HepG2 (cell line): ENCODE measurements at regions not wholly inside any gene's neighbourhood (a gene's known extent, or its start where the extent isn't known, plus 50 kb on each side); places are given as distances from the start of the nearest gene placed in this dataset.

Experiments used
- ATAC-seq: fragments of 200-7000 bp; cut with Tn5 transposase; 3 replicates; pipeline ENCODE4 v1.9.1; 2020; ENCODE audit warnings: mild to moderate bottlenecking, moderate library complexity
- BruUV-seq: library from RNA; stranded (reverse); fragments of 400-500 nt; replicated peaks from 2 replicates; lab custom pipeline; 2021; lab: Mats Ljungman, UMichigan
- CTCF ChIA-PET: fragments of 300-600 bp; formaldehyde crosslinking; extraction: SDS; loops from one replicate; lab custom pipeline; 2021; ENCODE audit warnings: low total read pairs, inconsistent platforms, low intra/inter-chr PET ratio; lab: Yijun Ruan, JAX
- POLR2A ChIA-PET: fragments of 350-600 bp; sonication (Branson Sonifier 250); formaldehyde crosslinking; loops from one replicate; lab custom pipeline; 2020; ENCODE audit warnings: antibody characterized with exemption, inconsistent platforms; lab: Yijun Ruan, JAX
- DNase-seq: peaks from one replicate; pipeline ENCODE4 v3.0.0-alpha.2; 2015; ENCODE audit warnings: low spot score
- FAIRE-seq: peaks from 3 replicates; lab custom pipeline; 2011; peaks lifted over from hg19 to GRCh38; lab: Jason Lieb, UNC
- H2AFZ ChIP-seq: one replicate; pipeline ENCODE4 v1.6.1; 2011; ENCODE audit warnings: low read length, inconsistent platforms
- H3K27ac ChIP-seq: fragments of 300-600 bp; 3 replicates; pipeline ENCODE4 v1.8.0; 2011; ENCODE audit warnings: mixed run types, mild to moderate bottlenecking, mixed read lengths, low read length, inconsistent platforms; ENCODE audit not compliant: insufficient read depth; ENCODE audit errors: extremely low read length
- H3K27me3 ChIP-seq, 2 experiments: fragments of 200-600 bp in 1 of 2; 2 replicates in 1 of 2; 3 replicates in 1 of 2; pipeline versions ENCODE4 v1.6.0 to v1.8.0; 2011; ENCODE audit warnings: low read length in 2 of 2, mild to moderate bottlenecking in 2 of 2, moderate library complexity in 2 of 2, inconsistent platforms in 1 of 2; ENCODE audit not compliant: insufficient read depth in 2 of 2, control insufficient read depth in 1 of 2
- H3K36me3 ChIP-seq, 2 experiments: fragments of 200-600 bp in 1 of 2; replicated peaks in 1 of 2; 2 replicates in 1 of 2; 3 replicates in 1 of 2; pipeline versions ENCODE4 v1.5.1 to v1.8.0; 2011; ENCODE audit warnings: low read length in 2 of 2, inconsistent platforms in 1 of 2; ENCODE audit not compliant: insufficient read depth in 2 of 2, control insufficient read depth in 1 of 2
- H3K4me1 ChIP-seq: 2 replicates; pipeline ENCODE4 v1.5.1; 2012; ENCODE audit warnings: low read length, inconsistent platforms; ENCODE audit not compliant: insufficient read depth
- H3K4me2 ChIP-seq: 2 replicates; pipeline ENCODE4 v1.6.0; 2011; ENCODE audit warnings: low read depth, low read length, inconsistent platforms
- H3K4me3 ChIP-seq, 3 experiments: fragments of 200-600 bp in 1 of 3; sonication (generic), shearing (Covaris generic) in 1 of 3; replicated peaks in 1 of 3; 2 replicates each; pipeline ENCODE4 v1.5.1; 2011 to 2016; ENCODE audit warnings: low read length in 3 of 3, inconsistent platforms in 2 of 3, low read depth in 2 of 3, mild to moderate bottlenecking in 2 of 3, control low read depth in 1 of 3, mixed read lengths in 1 of 3; ENCODE audit not compliant: insufficient read depth in 1 of 3
- H3K79me2 ChIP-seq: one replicate; pipeline ENCODE4 v1.6.1; 2011; ENCODE audit warnings: low read length, inconsistent platforms; ENCODE audit not compliant: insufficient read depth
- H3K9ac ChIP-seq: 2 replicates; pipeline ENCODE4 v1.6.0; 2011; ENCODE audit warnings: mild to moderate bottlenecking, low read depth, low read length, inconsistent platforms; ENCODE audit not compliant: insufficient read depth
- H3K9me3 ChIP-seq: 2 replicates; pipeline ENCODE4 v1.5.1; 2012; ENCODE audit warnings: mild to moderate bottlenecking, low read length
- H4K20me1 ChIP-seq: 2 replicates; pipeline ENCODE4 v1.6.0; 2011; ENCODE audit warnings: inconsistent platforms, mild to moderate bottlenecking, low read length, moderate library complexity; ENCODE audit not compliant: insufficient read depth
- ATF7-NPFF ChIP-seq: sonication (generic); formaldehyde crosslinking; IDR thresholded peaks from 2 replicates; pipeline ENCODE4 v1.8.1; 2023; ENCODE audit warnings: mild to moderate bottlenecking, low read depth, missing genetic modification reagents, moderate library complexity
- ELF4 ChIP-seq: sonication (generic); formaldehyde crosslinking; IDR thresholded peaks from 2 replicates; pipeline ENCODE4 v1.5.0; 2020; ENCODE audit warnings: missing genetic modification reagents, mild to moderate bottlenecking, moderate library complexity, borderline replicate concordance
- FOXP1 ChIP-seq, 2 experiments: fragments of 450-650 bp in 1 of 2; IDR thresholded peaks; 2 replicates each; pipeline ENCODE4 v1.6.1; 2017 to 2018; ENCODE audit warnings: antibody characterized with exemption in 1 of 2
- GFI1 ChIP-seq: sonication (generic); formaldehyde crosslinking; IDR thresholded peaks from 2 replicates; pipeline ENCODE4 v1.5.0; 2020; ENCODE audit warnings: missing genetic modification reagents, mild to moderate bottlenecking, borderline replicate concordance
- HMG20B ChIP-seq: conservative IDR thresholded peaks from 2 replicates; pipeline ENCODE4 v1.6.1; 2016; ENCODE audit warnings: missing genetic modification reagents, missing compliant biosample characterization
- MAFG ChIP-seq: sonication (generic); formaldehyde crosslinking; IDR thresholded peaks from 2 replicates; pipeline ENCODE4 v1.5.1; 2020; ENCODE audit warnings: mild to moderate bottlenecking, missing genetic modification reagents
- MBD4 ChIP-seq: IDR thresholded peaks from 2 replicates; pipeline ENCODE4 v1.6.1; 2012; ENCODE audit warnings: low read length, inconsistent platforms, borderline replicate concordance
- NFKBIZ ChIP-seq: IDR thresholded peaks from 2 replicates; pipeline ENCODE4 v1.6.1; 2018; ENCODE audit warnings: missing genetic modification reagents, missing compliant biosample characterization
- NR2C2 ChIP-seq: sonication (generic); formaldehyde crosslinking; IDR thresholded peaks from 2 replicates; pipeline ENCODE4 v1.4.0; 2020; ENCODE audit warnings: missing genetic modification reagents, mild to moderate bottlenecking, moderate library complexity, borderline replicate concordance
- SP4 ChIP-seq: sonication (generic); formaldehyde crosslinking; IDR thresholded peaks from 2 replicates; pipeline ENCODE4 v1.8.1; 2023; ENCODE audit warnings: mild to moderate bottlenecking, missing genetic modification reagents
- TBX3 ChIP-seq: fragments of 450-650 bp; IDR thresholded peaks from 2 replicates; pipeline ENCODE4 v1.6.1; 2017; ENCODE audit warnings: antibody characterized with exemption, mild to moderate bottlenecking, inconsistent platforms, borderline replicate concordance
- TOPORS ChIP-seq: sonication (generic); formaldehyde crosslinking; IDR thresholded peaks from 2 replicates; pipeline ENCODE4 v1.8.0; 2023; ENCODE audit warnings: mild to moderate bottlenecking, missing genetic modification reagents
- ZNF264 ChIP-seq: sonication (generic); formaldehyde crosslinking; IDR thresholded peaks from 2 replicates; pipeline ENCODE4 v1.4.0; 2020; ENCODE audit warnings: missing genetic modification reagents
- ZNF614 ChIP-seq: IDR thresholded peaks from 2 replicates; pipeline ENCODE4 v1.6.1; 2018; ENCODE audit warnings: missing biosample characterization, missing genetic modification reagents, inconsistent platforms, borderline replicate concordance
- WGBS: methylation state at CpG from one replicate; pipeline ENCODE4 v1.1.6; 2017; ENCODE audit warnings: low lambda C conversion rate; 5-methylcytosine and 5-hydroxymethylcytosine counted together
- in situ Hi-C: cut with HindIII; loops from 2 replicates; pipeline ENCODE4 v1.10.0; 2017; ENCODE audit warnings: low pct_unique_long_range_greater_than_20kb; ENCODE audit not compliant: extremely low pct_ligation_motif_present
- intact Hi-C: fragments of 100-400 bp; cut with micrococcal nuclease; formaldehyde crosslinking; loops from one replicate; pipeline ENCODE4 v1.10.0; 2022; ENCODE audit not compliant: unreplicated experiment
- TF ChIP-seq, protein P1 (sequence below): sonication (generic); formaldehyde crosslinking; IDR thresholded peaks from 2 replicates; pipeline ENCODE4 v1.5.1; 2020; ENCODE audit warnings: mild to moderate bottlenecking, missing genetic modification reagents, moderate library complexity
- TF ChIP-seq, protein P2 (sequence below): sonication (generic); formaldehyde crosslinking; conservative IDR thresholded peaks from 2 replicates; pipeline ENCODE4 v1.4.0; 2020; ENCODE audit warnings: missing genetic modification reagents

DNA sequence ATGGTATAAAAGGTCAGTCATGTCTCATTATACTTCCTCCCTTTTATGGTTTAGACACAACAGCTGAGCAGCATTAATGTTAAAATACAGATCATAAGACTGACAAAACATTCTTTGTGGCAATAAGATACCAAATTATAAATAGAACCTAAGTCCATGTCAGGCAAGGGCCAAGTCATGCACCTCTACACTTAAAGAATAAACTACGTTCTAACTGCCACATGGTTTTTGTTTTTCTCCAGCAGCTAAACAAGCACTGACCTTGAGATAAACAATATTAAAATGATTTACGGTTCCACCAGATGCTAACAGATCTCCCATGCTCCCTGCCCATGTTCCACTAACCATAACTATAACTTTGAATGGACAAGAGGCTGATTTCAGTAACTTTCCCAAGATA, 368.6 kb upstream of the TFPI start:
- CTCF ChIA-PET = no interaction called here
- Histone ChIP-seq H3K4me1 (no peaks in the 10 kb centered on the region), H3K9me3 (no peaks in the 10 kb centered on the region), H3K27me3 (no peaks in the 10 kb centered on the region), H2AFZ (no peak overlapping the region), H3K4me2 (no peak overlapping the region), H4K20me1 (no peaks in the 10 kb centered on the region), H3K27ac (no peak overlapping the region), H3K4me3 (no peak overlapping the region), H3K36me3 (no peaks in the 10 kb centered on the region), H3K79me2 (no peaks in the 10 kb centered on the region), H3K9ac (no peak overlapping the region)
- POLR2A ChIA-PET = no interaction called here
- no peak for TF ChIP-seq SP4 (CRISPR knock-in tag)
- no peak for TF ChIP-seq TOPORS
- TF ChIP-seq ZNF614 (CRISPR knock-in tag) = no peak
- TF ChIP-seq NR2C2 = no peak
- no peak for TF ChIP-seq ZNF264 (CRISPR knock-in tag)
- ATAC-seq (no peak), FAIRE-seq (no peak), DNase-seq (no peak)
- no TSS peak for BruUV-seq
- intact Hi-C loops = no loop called here
- in situ Hi-C loops = no loop called here
- WGBS = 2% methylated on average over 2 of the region's 2 CpGs

DNA sequence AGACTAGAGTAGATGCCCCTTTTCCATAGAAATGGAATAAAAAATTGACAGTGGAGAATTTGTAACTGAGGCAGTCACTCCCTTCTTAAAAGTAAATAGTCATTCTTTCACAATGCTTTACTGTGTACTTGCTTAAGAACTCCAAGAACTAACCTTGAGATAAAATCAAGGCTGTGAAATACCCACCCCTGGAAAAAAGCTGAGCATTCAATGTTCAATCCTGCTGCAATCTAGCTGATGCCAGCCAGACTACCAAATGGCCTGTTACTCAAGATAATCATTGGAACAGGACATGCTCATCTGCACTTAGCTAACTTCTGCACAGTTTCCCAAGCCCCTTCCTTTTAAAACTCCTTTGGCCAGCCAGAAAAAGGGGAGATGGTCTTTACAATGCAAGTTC, 367.4 kb upstream of the GULP1 start:
- Histone ChIP-seq H3K27ac (no peak overlapping the region), H4K20me1 (no peaks in the 10 kb centered on the region), H3K9me3 (no peaks in the 10 kb centered on the region), H3K27me3 (no peaks in the 10 kb centered on the region), H3K4me2 (no peak overlapping the region), H3K9ac (no peak overlapping the region), H3K4me1 (no peaks in the 10 kb centered on the region), H3K36me3 (no peaks in the 10 kb centered on the region), H3K4me3 (no peak overlapping the region), H2AFZ (no peak overlapping the region), H3K79me2 (no peaks in the 10 kb centered on the region)
- BruUV-seq = no TSS peak
- POLR2A ChIA-PET = no interaction called here
- DNase-seq (no peak), FAIRE-seq (no peak), ATAC-seq (no peak)
- intact Hi-C loops (no loop called here), in situ Hi-C loops (no loop called here)
- CTCF ChIA-PET = no interaction called here
- no peak for TF ChIP-seq HMG20B (CRISPR knock-in tag)
- TF ChIP-seq ELF4 = no peak
- TF ChIP-seq TBX3 = no peak
- TF ChIP-seq MBD4 = no peak
- TF ChIP-seq NFKBIZ (CRISPR knock-in tag) = no peak
- TF ChIP-seq MAFG (CRISPR knock-in tag) = no peak
- TF ChIP-seq, protein P1, sequence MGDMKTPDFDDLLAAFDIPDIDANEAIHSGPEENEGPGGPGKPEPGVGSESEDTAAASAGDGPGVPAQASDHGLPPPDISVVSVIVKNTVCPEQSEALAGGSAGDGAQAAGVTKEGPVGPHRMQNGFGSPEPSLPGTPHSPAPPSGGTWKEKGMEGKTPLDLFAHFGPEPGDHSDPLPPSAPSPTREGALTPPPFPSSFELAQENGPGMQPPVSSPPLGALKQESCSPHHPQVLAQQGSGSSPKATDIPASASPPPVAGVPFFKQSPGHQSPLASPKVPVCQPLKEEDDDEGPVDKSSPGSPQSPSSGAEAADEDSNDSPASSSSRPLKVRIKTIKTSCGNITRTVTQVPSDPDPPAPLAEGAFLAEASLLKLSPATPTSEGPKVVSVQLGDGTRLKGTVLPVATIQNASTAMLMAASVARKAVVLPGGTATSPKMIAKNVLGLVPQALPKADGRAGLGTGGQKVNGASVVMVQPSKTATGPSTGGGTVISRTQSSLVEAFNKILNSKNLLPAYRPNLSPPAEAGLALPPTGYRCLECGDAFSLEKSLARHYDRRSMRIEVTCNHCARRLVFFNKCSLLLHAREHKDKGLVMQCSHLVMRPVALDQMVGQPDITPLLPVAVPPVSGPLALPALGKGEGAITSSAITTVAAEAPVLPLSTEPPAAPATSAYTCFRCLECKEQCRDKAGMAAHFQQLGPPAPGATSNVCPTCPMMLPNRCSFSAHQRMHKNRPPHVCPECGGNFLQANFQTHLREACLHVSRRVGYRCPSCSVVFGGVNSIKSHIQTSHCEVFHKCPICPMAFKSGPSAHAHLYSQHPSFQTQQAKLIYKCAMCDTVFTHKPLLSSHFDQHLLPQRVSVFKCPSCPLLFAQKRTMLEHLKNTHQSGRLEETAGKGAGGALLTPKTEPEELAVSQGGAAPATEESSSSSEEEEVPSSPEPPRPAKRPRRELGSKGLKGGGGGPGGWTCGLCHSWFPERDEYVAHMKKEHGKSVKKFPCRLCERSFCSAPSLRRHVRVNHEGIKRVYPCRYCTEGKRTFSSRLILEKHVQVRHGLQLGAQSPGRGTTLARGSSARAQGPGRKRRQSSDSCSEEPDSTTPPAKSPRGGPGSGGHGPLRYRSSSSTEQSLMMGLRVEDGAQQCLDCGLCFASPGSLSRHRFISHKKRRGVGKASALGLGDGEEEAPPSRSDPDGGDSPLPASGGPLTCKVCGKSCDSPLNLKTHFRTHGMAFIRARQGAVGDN = no peak
- no peak for TF ChIP-seq FOXP1 (IDR thresholded peaks at IDR 0.05)
- TF ChIP-seq FOXP1 (CRISPR knock-in tag; IDR thresholded peaks at IDR 0.05) = no peak
- no peak for TF ChIP-seq ATF7-NPFF (CRISPR knock-in tag)
- TF ChIP-seq, protein P2, sequence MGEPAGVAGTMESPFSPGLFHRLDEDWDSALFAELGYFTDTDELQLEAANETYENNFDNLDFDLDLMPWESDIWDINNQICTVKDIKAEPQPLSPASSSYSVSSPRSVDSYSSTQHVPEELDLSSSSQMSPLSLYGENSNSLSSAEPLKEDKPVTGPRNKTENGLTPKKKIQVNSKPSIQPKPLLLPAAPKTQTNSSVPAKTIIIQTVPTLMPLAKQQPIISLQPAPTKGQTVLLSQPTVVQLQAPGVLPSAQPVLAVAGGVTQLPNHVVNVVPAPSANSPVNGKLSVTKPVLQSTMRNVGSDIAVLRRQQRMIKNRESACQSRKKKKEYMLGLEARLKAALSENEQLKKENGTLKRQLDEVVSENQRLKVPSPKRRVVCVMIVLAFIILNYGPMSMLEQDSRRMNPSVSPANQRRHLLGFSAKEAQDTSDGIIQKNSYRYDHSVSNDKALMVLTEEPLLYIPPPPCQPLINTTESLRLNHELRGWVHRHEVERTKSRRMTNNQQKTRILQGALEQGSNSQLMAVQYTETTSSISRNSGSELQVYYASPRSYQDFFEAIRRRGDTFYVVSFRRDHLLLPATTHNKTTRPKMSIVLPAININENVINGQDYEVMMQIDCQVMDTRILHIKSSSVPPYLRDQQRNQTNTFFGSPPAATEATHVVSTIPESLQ (CRISPR knock-in tag) = no peak
- no peak for TF ChIP-seq GFI1 (CRISPR knock-in tag)
